IMR-90 (cell line): ENCODE measurements at regions not wholly inside any gene's neighbourhood (a gene's known extent, or its start where the extent isn't known, plus 50 kb on each side); places are given as distances from the start of the nearest gene placed in this dataset.

Experiments used
- ATAC-seq: fragments of 200-7000 bp; cut with Tn5 transposase; 2 replicates; pipeline ENCODE4 v1.9.1; 2020; ENCODE audit warnings: low read depth, mild to moderate bottlenecking, moderate library complexity
- BruUV-seq: library from RNA; stranded (reverse); fragments of 400-500 nt; replicated peaks from 2 replicates; lab custom pipeline; 2021; lab: Mats Ljungman, UMichigan
- CTCF ChIA-PET: fragments of 300-600 bp; formaldehyde crosslinking; extraction: SDS; loops from one replicate; lab custom pipeline; 2021; ENCODE audit warnings: antibody characterized with exemption; lab: Yijun Ruan, JAX
- POLR2A ChIA-PET: fragments of 300-600 bp; sonication (Branson Sonifier 250); formaldehyde crosslinking; loops from one replicate; lab custom pipeline; 2022; ENCODE audit warnings: antibody characterized with exemption; ENCODE audit not compliant: unreplicated experiment; lab: Charles Lee
- DNase-seq: peaks from one replicate; pipeline ENCODE4 v3.0.0; 2013
- H2AFZ ChIP-seq: replicated peaks from 2 replicates; pipeline ENCODE3; 2013; ENCODE audit warnings: low read length, mild to moderate bottlenecking; ENCODE audit not compliant: poor library complexity
- H2AK5ac ChIP-seq: 2 replicates; pipeline ENCODE4 v1.6.1; 2013; ENCODE audit warnings: low read depth, low read length, inconsistent platforms
- H2AK9ac ChIP-seq: replicated peaks from 2 replicates; pipeline ENCODE3; 2013; ENCODE audit warnings: mild to moderate bottlenecking, low read depth, low read length, moderate library complexity; ENCODE audit not compliant: poor library complexity
- H2BK120ac ChIP-seq: 2 replicates; pipeline ENCODE4 v1.6.1; 2013; ENCODE audit warnings: low read depth, low read length, inconsistent platforms
- H2BK15ac ChIP-seq: 3 replicates; pipeline ENCODE4 v1.6.1; 2013; ENCODE audit warnings: low read depth, low read length, inconsistent platforms
- H2BK20ac ChIP-seq: 2 replicates; pipeline ENCODE4 v1.6.1; 2013; ENCODE audit warnings: low read depth, mild to moderate bottlenecking, inconsistent platforms, low read length, moderate library complexity
- H2BK5ac ChIP-seq: 2 replicates; pipeline ENCODE4 v1.6.1; 2013; ENCODE audit warnings: mild to moderate bottlenecking, low read depth, low read length, inconsistent platforms; ENCODE audit not compliant: poor library complexity, severe bottlenecking
- H3K14ac ChIP-seq: replicated peaks from 2 replicates; pipeline ENCODE4 v1.6.1; 2013; ENCODE audit warnings: low read depth, low read length, inconsistent platforms
- H3K18ac ChIP-seq: 2 replicates; pipeline ENCODE4 v1.6.1; 2013; ENCODE audit warnings: low read depth, low read length, control low read depth
- H3K23ac ChIP-seq: 2 replicates; pipeline ENCODE4 v1.6.1; 2013; ENCODE audit warnings: low read depth, low read length, inconsistent platforms
- H3K27ac ChIP-seq: 2 replicates; pipeline ENCODE4 v1.5.1; 2013; ENCODE audit warnings: mild to moderate bottlenecking, control low read depth, low read length; ENCODE audit not compliant: insufficient read depth
- H3K27me3 ChIP-seq: 2 replicates; pipeline ENCODE4 v1.6.1; 2013; ENCODE audit warnings: low read length; ENCODE audit not compliant: control insufficient read depth, insufficient read depth
- H3K36me3 ChIP-seq: 2 replicates; pipeline ENCODE4 v1.6.1; 2013; ENCODE audit warnings: low read length, mixed read lengths; ENCODE audit not compliant: control insufficient read depth, insufficient read depth
- H3K4ac ChIP-seq: 2 replicates; pipeline ENCODE4 v1.6.1; 2013; ENCODE audit warnings: low read depth, low read length, inconsistent platforms
- H3K4me1 ChIP-seq: 2 replicates; pipeline ENCODE4 v1.6.1; 2013; ENCODE audit warnings: low read length, mixed read lengths; ENCODE audit not compliant: control insufficient read depth, insufficient read depth
- H3K4me2 ChIP-seq: 2 replicates; pipeline ENCODE4 v1.6.1; 2013; ENCODE audit warnings: low read depth, mild to moderate bottlenecking, control low read depth, low read length, moderate library complexity
- H3K4me3 ChIP-seq: 2 replicates; pipeline ENCODE4 v1.5.1; 2013; ENCODE audit warnings: low read depth, mild to moderate bottlenecking, control low read depth, low read length, moderate library complexity; ENCODE audit not compliant: insufficient read depth
- H3K56ac ChIP-seq: 2 replicates; pipeline ENCODE4 v1.6.1; 2013; ENCODE audit warnings: low read length, inconsistent platforms; ENCODE audit not compliant: insufficient read depth; ENCODE audit errors: extremely low read depth
- H3K79me1 ChIP-seq, 2 experiments: 2 replicates each; pipeline ENCODE4 v1.6.1; 2013; ENCODE audit warnings: low read length in 2 of 2, inconsistent platforms in 1 of 2, low read depth in 1 of 2
- H3K9ac ChIP-seq: 2 replicates; pipeline ENCODE4 v1.6.1; 2013; ENCODE audit warnings: low read depth, low read length, control low read depth
- H3K9me1 ChIP-seq: 2 replicates; pipeline ENCODE4 v1.6.1; 2013; ENCODE audit warnings: low read length, inconsistent platforms; ENCODE audit not compliant: insufficient read depth
- H3K9me3 ChIP-seq: 2 replicates; pipeline ENCODE4 v1.6.1; 2013; ENCODE audit warnings: low read length; ENCODE audit not compliant: control insufficient read depth, insufficient read depth
- H4K20me1 ChIP-seq: 2 replicates; pipeline ENCODE4 v1.6.1; 2013; ENCODE audit warnings: low read length, inconsistent platforms; ENCODE audit not compliant: insufficient read depth
- H4K5ac ChIP-seq: 2 replicates; pipeline ENCODE4 v1.6.1; 2013; ENCODE audit warnings: mild to moderate bottlenecking, low read depth, low read length, control low read depth
- H4K8ac ChIP-seq, 2 experiments: 2 replicates each; pipeline ENCODE4 v1.6.1; 2013; ENCODE audit warnings: low read depth in 2 of 2, low read length in 2 of 2, control low read depth in 1 of 2, inconsistent platforms in 1 of 2
- H4K91ac ChIP-seq: 2 replicates; pipeline ENCODE4 v1.6.1; 2013; ENCODE audit warnings: low read depth, low read length, inconsistent platforms; ENCODE audit not compliant: insufficient read depth
- BHLHE40 ChIP-seq: fragments of 150-350 bp; IDR thresholded peaks from 2 replicates; pipeline ENCODE4 v1.6.1; 2016; ENCODE audit warnings: mild to moderate bottlenecking, low read depth, low read length
- CEBPB ChIP-seq: IDR thresholded peaks from 2 replicates; pipeline ENCODE4 v1.6.1; 2012; ENCODE audit warnings: low read depth, low read length, improper control_type of control experiment
- CHD1 ChIP-seq: IDR thresholded peaks from 2 replicates; pipeline ENCODE4 v1.6.1; 2012; ENCODE audit warnings: low read depth, low read length, improper control_type of control experiment
- FOS ChIP-seq: fragments of 150-350 bp; IDR thresholded peaks from 2 replicates; pipeline ENCODE4 v1.6.1; 2016; ENCODE audit warnings: low read depth, low read length
- MAFK ChIP-seq: IDR thresholded peaks from 2 replicates; pipeline ENCODE4 v1.6.1; 2012; ENCODE audit warnings: low read depth, low read length, improper control_type of control experiment
- MAZ ChIP-seq: IDR thresholded peaks from 2 replicates; pipeline ENCODE4 v1.6.1; 2012; ENCODE audit warnings: low read depth, mild to moderate bottlenecking, low read length, improper control_type of control experiment, moderate library complexity, borderline replicate concordance
- MXI1 ChIP-seq: IDR thresholded peaks from 2 replicates; pipeline ENCODE4 v1.6.1; 2012; ENCODE audit warnings: low read depth, mild to moderate bottlenecking, low read length, moderate library complexity, borderline replicate concordance
- NFE2L2 ChIP-seq: fragments of 150-350 bp; IDR thresholded peaks from 2 replicates; pipeline ENCODE4 v1.6.1; 2016; ENCODE audit warnings: low read depth, mild to moderate bottlenecking, low read length
- POLR2A ChIP-seq: IDR thresholded peaks from 2 replicates; pipeline ENCODE4 v1.6.1; 2012; ENCODE audit warnings: mild to moderate bottlenecking, low read depth, low read length
- RAD21 ChIP-seq: IDR thresholded peaks from 2 replicates; pipeline ENCODE4 v1.6.1; 2012; ENCODE audit warnings: low read length, improper control_type of control experiment
- RCOR1 ChIP-seq: IDR thresholded peaks from 2 replicates; pipeline ENCODE4 v1.6.1; 2012; ENCODE audit warnings: mild to moderate bottlenecking, low read length, improper control_type of control experiment; ENCODE audit not compliant: insufficient replicate concordance
- RFX5 ChIP-seq: IDR thresholded peaks from 2 replicates; pipeline ENCODE4 v1.8.0; 2012; ENCODE audit warnings: low read depth, mild to moderate bottlenecking, low read length, moderate library complexity
- SMC3 ChIP-seq: fragments of 150-350 bp; IDR thresholded peaks from 2 replicates; pipeline ENCODE4 v1.6.1; 2016; ENCODE audit warnings: low read depth, mild to moderate bottlenecking, antibody characterized with exemption, low read length, moderate library complexity
- WGBS, 2 experiments: methylation state at CpG; one replicate each; pipeline versions ENCODE4 v1.1.5 to v1.1.7; 2013; ENCODE audit warnings: missing lambda C conversion rate in 2 of 2; ENCODE audit not compliant: insufficient read length in 1 of 2; ENCODE audit errors: extremely low coverage in 2 of 2; 5-methylcytosine and 5-hydroxymethylcytosine counted together
- dilution Hi-C: fragments of 300-500 bp; cut with HindIII; formaldehyde crosslinking; loops from one replicate; pipeline ENCODE4 v1.14.3; 2018; ENCODE audit warnings: low sequenced_read_pairs; ENCODE audit not compliant: unreplicated experiment
- in situ Hi-C: fragments of 300-500 bp; cut with MboI; formaldehyde crosslinking; loops from 3 replicates; pipeline ENCODE4 v1.14.3; 2019; ENCODE audit warnings: low sequenced_read_pairs, inconsistent platforms, mixed read lengths
- intact Hi-C: fragments of 100-400 bp; cut with micrococcal nuclease; formaldehyde crosslinking; loops from 2 replicates; pipeline ENCODE4 v1.10.0; 2022
- TF ChIP-seq, protein P1 (sequence below): fragments of 150-350 bp; IDR thresholded peaks from 2 replicates; pipeline ENCODE4 v1.6.1; 2017; ENCODE audit warnings: mild to moderate bottlenecking, antibody characterized with exemption, low read length, low read depth
- TF ChIP-seq, protein P2 (sequence below): conservative IDR thresholded peaks from 2 replicates; pipeline ENCODE4 v1.5.1; 2012; ENCODE audit warnings: mild to moderate bottlenecking, low read depth, low read length, improper control_type of control experiment
- TF ChIP-seq, protein P3 (sequence below): fragments of 150-350 bp; IDR thresholded peaks from 2 replicates; pipeline ENCODE4 v1.6.1; 2016; ENCODE audit warnings: low read depth, mild to moderate bottlenecking, low read length, moderate library complexity, borderline replicate concordance

DNA sequence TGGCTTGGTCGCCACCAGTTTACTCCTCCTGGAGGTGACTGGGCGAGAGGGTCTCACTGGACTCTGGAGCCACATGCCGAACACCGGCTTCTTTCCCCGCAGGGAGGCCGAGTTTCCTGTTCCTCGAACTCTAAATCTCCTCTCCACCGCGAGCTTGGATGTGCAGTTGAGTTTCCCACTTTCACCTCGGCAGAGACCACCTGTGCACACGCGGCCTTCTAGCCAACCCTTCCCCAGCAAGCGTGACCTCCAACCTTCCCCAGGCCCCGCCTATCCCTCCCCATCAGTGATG lies 380.1 kb downstream of the IRX2 start:
- H4K5ac ChIP-seq: no peak overlapping the region
- H3K14ac ChIP-seq: no peak overlapping the region
- ChIA-PET POLR2A (no interaction called here), CTCF (no interaction called here)
- dilution Hi-C loops (no loop called here), intact Hi-C loops (no loop called here), in situ Hi-C loops (no loop called here)
- H2AK9ac ChIP-seq: no peak overlapping the region
- no peaks in the 10 kb centered on the region for H3K79me1 ChIP-seq
- H4K8ac ChIP-seq: no peak overlapping the region
- 70% methylated on average over 8 of the region's 14 CpGs; no CpG with 5 or more reads in 1 of the 2 experiments for WGBS, 2 experiments
- no peak overlapping the region for H3K4ac ChIP-seq
- no peak overlapping the region for H3K56ac ChIP-seq
- no peak for DNase-seq
- BruUV-seq: no TSS peak
- H2BK5ac ChIP-seq: no peak overlapping the region
- no peak overlapping the region for H4K91ac ChIP-seq
- peaks cover 48% of the 10 kb centered on the region for H3K9me3 ChIP-seq
- no peak overlapping the region for H3K27ac ChIP-seq
- H2BK15ac ChIP-seq: no peak overlapping the region
- no peak overlapping the region for H3K18ac ChIP-seq
- no peaks in the 10 kb centered on the region for H4K20me1 ChIP-seq
- ATAC-seq: no peak
- H3K27me3 ChIP-seq: no peaks in the 10 kb centered on the region
- no peak overlapping the region for H2AFZ ChIP-seq
- H3K4me2 ChIP-seq: no peak overlapping the region
- no peaks in the 10 kb centered on the region for H3K9me1 ChIP-seq
- H3K4me1 ChIP-seq: no peaks in the 10 kb centered on the region
- no peak overlapping the region for H2AK5ac ChIP-seq
- H2BK20ac ChIP-seq: no peak overlapping the region
- H3K4me3 ChIP-seq: no peak overlapping the region
- no peak for TF ChIP-seq BHLHE40
- no peak for TF ChIP-seq FOS
- TF ChIP-seq, protein P1, sequence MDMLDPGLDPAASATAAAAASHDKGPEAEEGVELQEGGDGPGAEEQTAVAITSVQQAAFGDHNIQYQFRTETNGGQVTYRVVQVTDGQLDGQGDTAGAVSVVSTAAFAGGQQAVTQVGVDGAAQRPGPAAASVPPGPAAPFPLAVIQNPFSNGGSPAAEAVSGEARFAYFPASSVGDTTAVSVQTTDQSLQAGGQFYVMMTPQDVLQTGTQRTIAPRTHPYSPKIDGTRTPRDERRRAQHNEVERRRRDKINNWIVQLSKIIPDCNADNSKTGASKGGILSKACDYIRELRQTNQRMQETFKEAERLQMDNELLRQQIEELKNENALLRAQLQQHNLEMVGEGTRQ: no peak
- TF ChIP-seq CHD1: no peak
- TF ChIP-seq, protein P2, sequence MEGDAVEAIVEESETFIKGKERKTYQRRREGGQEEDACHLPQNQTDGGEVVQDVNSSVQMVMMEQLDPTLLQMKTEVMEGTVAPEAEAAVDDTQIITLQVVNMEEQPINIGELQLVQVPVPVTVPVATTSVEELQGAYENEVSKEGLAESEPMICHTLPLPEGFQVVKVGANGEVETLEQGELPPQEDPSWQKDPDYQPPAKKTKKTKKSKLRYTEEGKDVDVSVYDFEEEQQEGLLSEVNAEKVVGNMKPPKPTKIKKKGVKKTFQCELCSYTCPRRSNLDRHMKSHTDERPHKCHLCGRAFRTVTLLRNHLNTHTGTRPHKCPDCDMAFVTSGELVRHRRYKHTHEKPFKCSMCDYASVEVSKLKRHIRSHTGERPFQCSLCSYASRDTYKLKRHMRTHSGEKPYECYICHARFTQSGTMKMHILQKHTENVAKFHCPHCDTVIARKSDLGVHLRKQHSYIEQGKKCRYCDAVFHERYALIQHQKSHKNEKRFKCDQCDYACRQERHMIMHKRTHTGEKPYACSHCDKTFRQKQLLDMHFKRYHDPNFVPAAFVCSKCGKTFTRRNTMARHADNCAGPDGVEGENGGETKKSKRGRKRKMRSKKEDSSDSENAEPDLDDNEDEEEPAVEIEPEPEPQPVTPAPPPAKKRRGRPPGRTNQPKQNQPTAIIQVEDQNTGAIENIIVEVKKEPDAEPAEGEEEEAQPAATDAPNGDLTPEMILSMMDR: no peak
- no peak for TF ChIP-seq RAD21
- no peak for TF ChIP-seq RCOR1
- TF ChIP-seq CEBPB: no peak
- no peak for TF ChIP-seq SMC3
- TF ChIP-seq RFX5: no peak
- no peak for TF ChIP-seq POLR2A
- no peak for TF ChIP-seq MAZ
- TF ChIP-seq MAFK: no peak
- no peak for TF ChIP-seq NFE2L2
- TF ChIP-seq, protein P3, sequence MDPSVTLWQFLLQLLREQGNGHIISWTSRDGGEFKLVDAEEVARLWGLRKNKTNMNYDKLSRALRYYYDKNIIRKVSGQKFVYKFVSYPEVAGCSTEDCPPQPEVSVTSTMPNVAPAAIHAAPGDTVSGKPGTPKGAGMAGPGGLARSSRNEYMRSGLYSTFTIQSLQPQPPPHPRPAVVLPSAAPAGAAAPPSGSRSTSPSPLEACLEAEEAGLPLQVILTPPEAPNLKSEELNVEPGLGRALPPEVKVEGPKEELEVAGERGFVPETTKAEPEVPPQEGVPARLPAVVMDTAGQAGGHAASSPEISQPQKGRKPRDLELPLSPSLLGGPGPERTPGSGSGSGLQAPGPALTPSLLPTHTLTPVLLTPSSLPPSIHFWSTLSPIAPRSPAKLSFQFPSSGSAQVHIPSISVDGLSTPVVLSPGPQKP: no peak
- TF ChIP-seq MXI1: no peak
- no peaks in the 10 kb centered on the region for H3K36me3 ChIP-seq
- no peak overlapping the region for H2BK120ac ChIP-seq
- no peak overlapping the region for H3K9ac ChIP-seq
- H3K23ac ChIP-seq: no peak overlapping the region
